Esophagus squamous epithelium (tissue), 4 donors: ENCODE measurements at regions not wholly inside any gene's neighbourhood (a gene's known extent, or its start where the extent isn't known, plus 50 kb on each side); places are given as distances from the start of the nearest gene placed in this dataset.

Experiments
- CTCF ChIP-seq, 6 experiments: fragments of 450-650 bp in 4 of 6; fragments of 200-600 bp in 2 of 6; sonication (generic) in 2 of 6; IDR thresholded peaks; one replicate each; pipeline ENCODE4 v1.5.1; 2016 to 2019; ENCODE audit warnings: antibody characterized with exemption in 6 of 6, mild to moderate bottlenecking in 4 of 6, moderate library complexity in 4 of 6
- POLR2A ChIP-seq, 4 donors: fragments of 450-650 bp; IDR thresholded peaks; one replicate each; pipeline ENCODE4 v1.6.1; 2017; ENCODE audit warnings: antibody characterized with exemption in 4 of 4, mild to moderate bottlenecking in 4 of 4, moderate library complexity in 3 of 4

GRCh38 chr1:94332952-94333351 is 85.2 kb upstream of the ABCD3 start:
- TF ChIP-seq CTCF (IDR thresholded peaks at IDR 0.05) (no peak), POLR2A (IDR thresholded peaks at IDR 0.05) (no peak)
